B cell (primary cell): ENCODE measurements at regions not wholly inside any gene's neighbourhood (a gene's known extent, or its start where the extent isn't known, plus 50 kb on each side); places are given as distances from the start of the nearest gene placed in this dataset.

Experiments
- EZH2 ChIP-seq: IDR thresholded peaks from 2 replicates; pipeline ENCODE4 v1.6.1; 2012; ENCODE audit warnings: borderline replicate concordance, low read depth, mild to moderate bottlenecking, moderate library complexity, low read length; ENCODE audit not compliant: insufficient read depth, poor library complexity, severe bottlenecking
- TF ChIP-seq, protein P1 (sequence below): fragments of 200-600 bp; IDR thresholded peaks from one replicate; pipeline ENCODE4 v1.8.0; 2022; ENCODE audit warnings: antibody characterized with exemption, mild to moderate bottlenecking

DNA sequence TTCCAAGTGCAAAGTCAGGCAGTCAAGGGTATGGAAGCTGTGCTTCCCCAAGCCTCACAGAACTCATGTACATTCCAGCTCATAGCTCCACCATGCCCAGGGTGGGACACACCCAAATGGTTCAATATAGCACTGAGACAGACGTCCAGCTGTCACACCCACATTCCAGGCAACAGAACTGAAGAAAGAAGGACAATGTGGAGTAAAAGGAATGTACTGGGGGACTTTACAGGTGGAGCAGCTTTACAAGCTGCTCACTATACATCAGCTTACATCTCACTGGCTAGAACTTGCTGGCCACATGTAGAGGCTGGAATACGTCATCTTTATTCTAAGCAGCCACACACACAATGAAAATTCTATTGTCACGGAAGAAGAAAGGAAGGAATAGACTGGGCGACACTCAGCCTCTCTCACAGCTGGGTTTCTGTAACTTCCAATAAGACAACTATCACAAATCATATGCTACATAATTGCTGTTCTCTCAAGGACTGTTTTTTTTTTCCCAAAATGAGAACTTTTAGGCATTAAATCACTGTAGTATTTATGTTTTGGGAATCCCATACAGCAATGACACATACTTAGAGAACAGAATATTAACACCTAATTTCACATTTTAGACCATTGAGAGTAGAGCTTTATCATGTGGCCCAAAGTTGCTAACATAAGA, 86.1 kb downstream of the KLF12 start:
- TF ChIP-seq, protein P1, sequence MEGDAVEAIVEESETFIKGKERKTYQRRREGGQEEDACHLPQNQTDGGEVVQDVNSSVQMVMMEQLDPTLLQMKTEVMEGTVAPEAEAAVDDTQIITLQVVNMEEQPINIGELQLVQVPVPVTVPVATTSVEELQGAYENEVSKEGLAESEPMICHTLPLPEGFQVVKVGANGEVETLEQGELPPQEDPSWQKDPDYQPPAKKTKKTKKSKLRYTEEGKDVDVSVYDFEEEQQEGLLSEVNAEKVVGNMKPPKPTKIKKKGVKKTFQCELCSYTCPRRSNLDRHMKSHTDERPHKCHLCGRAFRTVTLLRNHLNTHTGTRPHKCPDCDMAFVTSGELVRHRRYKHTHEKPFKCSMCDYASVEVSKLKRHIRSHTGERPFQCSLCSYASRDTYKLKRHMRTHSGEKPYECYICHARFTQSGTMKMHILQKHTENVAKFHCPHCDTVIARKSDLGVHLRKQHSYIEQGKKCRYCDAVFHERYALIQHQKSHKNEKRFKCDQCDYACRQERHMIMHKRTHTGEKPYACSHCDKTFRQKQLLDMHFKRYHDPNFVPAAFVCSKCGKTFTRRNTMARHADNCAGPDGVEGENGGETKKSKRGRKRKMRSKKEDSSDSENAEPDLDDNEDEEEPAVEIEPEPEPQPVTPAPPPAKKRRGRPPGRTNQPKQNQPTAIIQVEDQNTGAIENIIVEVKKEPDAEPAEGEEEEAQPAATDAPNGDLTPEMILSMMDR: no peak
- TF ChIP-seq EZH2: no peak
